ENCODE measurements at regions not wholly inside any gene's neighbourhood (a gene's known extent, or its start where the extent isn't known, plus 50 kb on each side); places are given as distances from the start of the nearest gene placed in this dataset.

DNA sequence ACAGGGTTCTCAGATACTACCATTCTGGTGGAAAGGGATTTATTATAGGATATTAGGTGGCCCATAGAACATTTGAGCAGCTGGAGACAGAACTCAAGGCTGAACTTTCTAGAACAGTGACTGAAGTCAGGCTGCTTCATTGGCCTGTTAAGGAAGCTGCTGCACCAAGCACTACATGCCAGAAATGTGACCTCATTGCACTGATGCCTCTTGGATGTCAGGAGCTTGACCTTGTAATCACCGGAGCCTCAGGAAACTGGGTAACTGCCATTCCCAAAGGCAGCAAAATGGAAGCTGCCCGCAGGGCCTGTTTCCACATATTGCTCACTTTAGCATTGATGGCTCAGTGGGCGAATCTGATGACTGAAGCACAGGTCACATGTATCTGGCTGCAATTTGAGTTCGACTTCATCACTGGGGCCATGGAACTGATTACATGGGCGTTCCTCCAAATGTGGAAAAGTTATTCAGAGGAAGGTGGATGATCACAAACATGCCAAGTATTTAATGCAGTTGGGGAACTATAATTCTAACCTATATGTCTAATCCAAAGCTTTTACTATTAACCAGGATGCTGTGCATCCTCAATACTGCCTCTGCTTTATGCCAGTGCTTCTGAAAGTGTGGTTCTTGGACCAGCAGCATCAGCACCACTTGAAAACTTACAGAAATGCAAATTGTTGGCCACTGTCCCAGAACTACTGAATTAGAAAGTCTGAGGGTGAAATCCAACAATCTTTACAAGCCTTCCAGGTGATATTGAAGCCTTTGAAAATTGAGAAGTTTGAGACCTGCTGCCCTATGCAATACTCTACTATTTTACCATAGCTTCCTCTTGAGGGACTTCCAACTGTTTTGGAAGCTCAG, 337.2 kb upstream of the NAV3 start:
- no peaks in the 10 kb centered on the region for H3K4me1 ChIP-seq (ENCODE audit: low read depth)
- TF ChIP-seq, protein P1, sequence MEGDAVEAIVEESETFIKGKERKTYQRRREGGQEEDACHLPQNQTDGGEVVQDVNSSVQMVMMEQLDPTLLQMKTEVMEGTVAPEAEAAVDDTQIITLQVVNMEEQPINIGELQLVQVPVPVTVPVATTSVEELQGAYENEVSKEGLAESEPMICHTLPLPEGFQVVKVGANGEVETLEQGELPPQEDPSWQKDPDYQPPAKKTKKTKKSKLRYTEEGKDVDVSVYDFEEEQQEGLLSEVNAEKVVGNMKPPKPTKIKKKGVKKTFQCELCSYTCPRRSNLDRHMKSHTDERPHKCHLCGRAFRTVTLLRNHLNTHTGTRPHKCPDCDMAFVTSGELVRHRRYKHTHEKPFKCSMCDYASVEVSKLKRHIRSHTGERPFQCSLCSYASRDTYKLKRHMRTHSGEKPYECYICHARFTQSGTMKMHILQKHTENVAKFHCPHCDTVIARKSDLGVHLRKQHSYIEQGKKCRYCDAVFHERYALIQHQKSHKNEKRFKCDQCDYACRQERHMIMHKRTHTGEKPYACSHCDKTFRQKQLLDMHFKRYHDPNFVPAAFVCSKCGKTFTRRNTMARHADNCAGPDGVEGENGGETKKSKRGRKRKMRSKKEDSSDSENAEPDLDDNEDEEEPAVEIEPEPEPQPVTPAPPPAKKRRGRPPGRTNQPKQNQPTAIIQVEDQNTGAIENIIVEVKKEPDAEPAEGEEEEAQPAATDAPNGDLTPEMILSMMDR (IDR thresholded peaks at IDR 0.05; ENCODE audit: low read depth, low read length): no peak
- no peak overlapping the region for H3K4me3 ChIP-seq
- DNase-seq (ENCODE audit: low read depth in 1 of 2, low spot score in 1 of 2): no peak
- H3K9me3 ChIP-seq (ENCODE audit: low read depth): no peaks in the 10 kb centered on the region
- H3K27me3 ChIP-seq: no peaks in the 10 kb centered on the region
- no peak overlapping the region for H3K27ac ChIP-seq
- H3K36me3 ChIP-seq: no peaks in the 10 kb centered on the region

- Histone ChIP-seq H3K36me3 (no peaks in the 10 kb centered on the region), H3K27ac (no peak overlapping the region), H3K9me3 (ENCODE audit: low read depth) (no peaks in the 10 kb centered on the region), H3K27me3 (no peaks in the 10 kb centered on the region), H3K4me3 (no peak overlapping the region), H3K4me1 (ENCODE audit: low read depth) (no peaks in the 10 kb centered on the region)
- no peak for DNase-seq (ENCODE audit: low read depth in 1 of 2, low spot score in 1 of 2)
- TF ChIP-seq, protein P1 (IDR thresholded peaks at IDR 0.05; ENCODE audit: low read depth, low read length): no peak
Measured at GRCh38 chr12:77492536-77492935, 338.2 kb upstream of the NAV3 start.

- TF ChIP-seq, protein P1 (IDR thresholded peaks at IDR 0.05; ENCODE audit: low read depth, low read length): no peak
- Histone ChIP-seq H3K4me1 (ENCODE audit: low read depth) (peaks cover 10% of the 10 kb centered on the region), H3K4me3 (no peak overlapping the region), H3K27ac (no peak overlapping the region), H3K27me3 (no peaks in the 10 kb centered on the region), H3K9me3 (ENCODE audit: low read depth) (no peaks in the 10 kb centered on the region), H3K36me3 (no peaks in the 10 kb centered on the region)
- no peak for DNase-seq (ENCODE audit: low read depth in 1 of 2, low spot score in 1 of 2)
Measured at GRCh38 chr12:77489331-77489970, 341.2 kb upstream of the NAV3 start.

GRCh38 chr12:77488041-77488620, 342.6 kb upstream of the NAV3 start:
- H3K4me1 ChIP-seq (ENCODE audit: low read depth): peaks cover 10% of the 10 kb centered on the region
- TF ChIP-seq, protein P1 (IDR thresholded peaks at IDR 0.05; ENCODE audit: low read depth, low read length): no peak
- H3K27ac ChIP-seq: no peak overlapping the region
- no peak overlapping the region for H3K4me3 ChIP-seq
- DNase-seq (ENCODE audit: low read depth in 1 of 2, low spot score in 1 of 2): peak in 1 of 2 donors; percentile 16
- H3K27me3 ChIP-seq: no peaks in the 10 kb centered on the region
- no peaks in the 10 kb centered on the region for H3K36me3 ChIP-seq
- H3K9me3 ChIP-seq (ENCODE audit: low read depth): no peaks in the 10 kb centered on the region

GRCh38 chr12:77486872-77487271, 343.8 kb upstream of the NAV3 start:
- H3K4me1 ChIP-seq (ENCODE audit: low read depth): peaks cover 10% of the 10 kb centered on the region
- no peak overlapping the region for H3K27ac ChIP-seq
- TF ChIP-seq, protein P1 (IDR thresholded peaks at IDR 0.05; ENCODE audit: low read depth, low read length): no peak
- H3K9me3 ChIP-seq (ENCODE audit: low read depth): no peaks in the 10 kb centered on the region
- no peak overlapping the region for H3K4me3 ChIP-seq
- no peaks in the 10 kb centered on the region for H3K36me3 ChIP-seq
- peak in 1 of 2 donors; percentile 21 for DNase-seq (ENCODE audit: low read depth in 1 of 2, low spot score in 1 of 2)
- no peaks in the 10 kb centered on the region for H3K27me3 ChIP-seq

Measured in cardiac muscle cell (in vitro differentiated cells and primary cell).